ENCODE measurements at regions not wholly inside any gene's neighbourhood (a gene's known extent, or its start where the extent isn't known, plus 50 kb on each side); places are given as distances from the start of the nearest gene placed in this dataset.

GRCh38 chr6:74604279-74604678, 601.6 kb downstream of the COL12A1 start:
- no peak for ATAC-seq
- TF ChIP-seq TCF4 (CRISPR knock-in tag; IDR thresholded peaks at IDR 0.05; ENCODE audit: borderline replicate concordance): no peak
- no peak for TF ChIP-seq ZNF70 (CRISPR knock-in tag; IDR thresholded peaks at IDR 0.05)
- no peak for TF ChIP-seq ISL1 (CRISPR knock-in tag; IDR thresholded peaks at IDR 0.05)
- TF ChIP-seq, protein P1, sequence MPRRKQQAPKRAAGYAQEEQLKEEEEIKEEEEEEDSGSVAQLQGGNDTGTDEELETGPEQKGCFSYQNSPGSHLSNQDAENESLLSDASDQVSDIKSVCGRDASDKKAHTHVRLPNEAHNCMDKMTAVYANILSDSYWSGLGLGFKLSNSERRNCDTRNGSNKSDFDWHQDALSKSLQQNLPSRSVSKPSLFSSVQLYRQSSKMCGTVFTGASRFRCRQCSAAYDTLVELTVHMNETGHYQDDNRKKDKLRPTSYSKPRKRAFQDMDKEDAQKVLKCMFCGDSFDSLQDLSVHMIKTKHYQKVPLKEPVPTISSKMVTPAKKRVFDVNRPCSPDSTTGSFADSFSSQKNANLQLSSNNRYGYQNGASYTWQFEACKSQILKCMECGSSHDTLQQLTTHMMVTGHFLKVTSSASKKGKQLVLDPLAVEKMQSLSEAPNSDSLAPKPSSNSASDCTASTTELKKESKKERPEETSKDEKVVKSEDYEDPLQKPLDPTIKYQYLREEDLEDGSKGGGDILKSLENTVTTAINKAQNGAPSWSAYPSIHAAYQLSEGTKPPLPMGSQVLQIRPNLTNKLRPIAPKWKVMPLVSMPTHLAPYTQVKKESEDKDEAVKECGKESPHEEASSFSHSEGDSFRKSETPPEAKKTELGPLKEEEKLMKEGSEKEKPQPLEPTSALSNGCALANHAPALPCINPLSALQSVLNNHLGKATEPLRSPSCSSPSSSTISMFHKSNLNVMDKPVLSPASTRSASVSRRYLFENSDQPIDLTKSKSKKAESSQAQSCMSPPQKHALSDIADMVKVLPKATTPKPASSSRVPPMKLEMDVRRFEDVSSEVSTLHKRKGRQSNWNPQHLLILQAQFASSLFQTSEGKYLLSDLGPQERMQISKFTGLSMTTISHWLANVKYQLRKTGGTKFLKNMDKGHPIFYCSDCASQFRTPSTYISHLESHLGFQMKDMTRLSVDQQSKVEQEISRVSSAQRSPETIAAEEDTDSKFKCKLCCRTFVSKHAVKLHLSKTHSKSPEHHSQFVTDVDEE (CRISPR knock-in tag; IDR thresholded peaks at IDR 0.05): no peak
- TF ChIP-seq OSR1 (CRISPR knock-in tag; IDR thresholded peaks at IDR 0.05): no peak
- TF ChIP-seq ESRRG (CRISPR knock-in tag; IDR thresholded peaks at IDR 0.05): no peak
- no peak for TF ChIP-seq ZNF565 (CRISPR knock-in tag; conservative IDR thresholded peaks at IDR 0.05; ENCODE audit: low read depth)
- TF ChIP-seq PPARA (CRISPR knock-in tag; IDR thresholded peaks at IDR 0.05; ENCODE audit: borderline replicate concordance): no peak
- no peak for TF ChIP-seq ZC3H10 (CRISPR knock-in tag; IDR thresholded peaks at IDR 0.05)
- TF ChIP-seq ARNTL (CRISPR knock-in tag; IDR thresholded peaks at IDR 0.05; ENCODE audit: borderline replicate concordance, low read depth): no peak
- no peak for TF ChIP-seq SNAI2 (CRISPR knock-in tag; IDR thresholded peaks at IDR 0.05)
- no peak for TF ChIP-seq CSRNP3 (CRISPR knock-in tag; IDR thresholded peaks at IDR 0.05)
- TF ChIP-seq GLIS3 (CRISPR knock-in tag; IDR thresholded peaks at IDR 0.05): no peak
- no peak for TF ChIP-seq TOX (CRISPR knock-in tag; IDR thresholded peaks at IDR 0.05; ENCODE audit: borderline replicate concordance)
- no peak for TF ChIP-seq ZFP3 (CRISPR knock-in tag; IDR thresholded peaks at IDR 0.05)
- TF ChIP-seq ZFP30 (CRISPR knock-in tag; IDR thresholded peaks at IDR 0.05): no peak
- no peak for TF ChIP-seq CSDC2 (CRISPR knock-in tag; IDR thresholded peaks at IDR 0.05)
- TF ChIP-seq BACH2 (CRISPR knock-in tag; IDR thresholded peaks at IDR 0.05; ENCODE audit: borderline replicate concordance): no peak

GRCh38 chr6:74603322-74604076, 602.4 kb downstream of the COL12A1 start:
- ATAC-seq: no peak
- TF ChIP-seq OSR1 (CRISPR knock-in tag; IDR thresholded peaks at IDR 0.05) (no peak), POU6F1 (CRISPR knock-in tag; IDR thresholded peaks at IDR 0.05; ENCODE audit: borderline replicate concordance, low read depth) (no peak), ZNF70 (CRISPR knock-in tag; IDR thresholded peaks at IDR 0.05) (no peak), CSDC2 (CRISPR knock-in tag; IDR thresholded peaks at IDR 0.05) (no peak), PATZ1 (CRISPR knock-in tag; IDR thresholded peaks at IDR 0.05; ENCODE audit: borderline replicate concordance) (no peak), ZNF565 (CRISPR knock-in tag; conservative IDR thresholded peaks at IDR 0.05; ENCODE audit: low read depth) (no peak), ARNTL (CRISPR knock-in tag; IDR thresholded peaks at IDR 0.05; ENCODE audit: borderline replicate concordance, low read depth) (no peak), RARB (CRISPR knock-in tag; IDR thresholded peaks at IDR 0.05) (no peak), ZC3H10 (CRISPR knock-in tag; IDR thresholded peaks at IDR 0.05) (no peak), ISL1 (CRISPR knock-in tag; IDR thresholded peaks at IDR 0.05) (no peak), ZFP30 (CRISPR knock-in tag; IDR thresholded peaks at IDR 0.05) (no peak), CREB5 (CRISPR knock-in tag; IDR thresholded peaks at IDR 0.05; ENCODE audit: low read depth) (no peak), SNAI2 (CRISPR knock-in tag; IDR thresholded peaks at IDR 0.05) (no peak), GLIS3 (CRISPR knock-in tag; IDR thresholded peaks at IDR 0.05) (no peak)
- TF ChIP-seq, protein P1 (CRISPR knock-in tag; IDR thresholded peaks at IDR 0.05): no peak

Data from SK-N-SH treated with all-trans-retinoic acid at 6 μM for 48 hours (cell line).